GM18909 (cell line): ENCODE measurements at regions not wholly inside any gene's neighbourhood (a gene's known extent, or its start where the extent isn't known, plus 50 kb on each side); places are given as distances from the start of the nearest gene placed in this dataset.
"Not testable (repeated sequence)": the region's sequence is repeated elsewhere in the genome, so short reads cannot be mapped to it uniquely, and the experiment has no call there.

Source experiments
- ATAC-seq: cut with Tn5 transposase; IDR thresholded peaks from one replicate; pipeline ENCODE4 v1.9.1; 2021; ENCODE audit warnings: mild to moderate bottlenecking; ENCODE audit not compliant: unreplicated experiment, poor library complexity

GRCh38 chr2:49861821-49862220 is 707.5 kb upstream of the FSHR start:
- no peak for ATAC-seq

- ATAC-seq = no peak
These were observed 706.5 kb upstream of the FSHR start for GRCh38 chr2:49860834-49861233.

- no peak for ATAC-seq
These were observed 705.9 kb upstream of the FSHR start for GRCh38 chr2:49860170-49860569.

GRCh38 chr2:49858657-49859056 is 704.3 kb upstream of the FSHR start:
- no peak for ATAC-seq

- ATAC-seq = no peak
These were observed 703.8 kb upstream of the FSHR start for GRCh38 chr2:49858113-49858490.

GRCh38 chr2:49857371-49858112 is 703.2 kb upstream of the FSHR start:
- no peak for ATAC-seq

- no peak for ATAC-seq
These were observed 691.4 kb upstream of the FSHR start for GRCh38 chr2:49845671-49846070.

GRCh38 chr2:49845021-49845420 is 690.7 kb upstream of the FSHR start:
- ATAC-seq = no peak

GRCh38 chr2:49844113-49844512 is 689.8 kb upstream of the FSHR start:
- ATAC-seq = not testable (repeated sequence)

- ATAC-seq = no peak
These were observed 689.0 kb upstream of the FSHR start for GRCh38 chr2:49843314-49843713.

- no peak for ATAC-seq
These were observed 686.2 kb upstream of the FSHR start for GRCh38 chr2:49840428-49840975.

- ATAC-seq = no peak
These were observed 685.5 kb upstream of the FSHR start for GRCh38 chr2:49839818-49840217.

- no peak for ATAC-seq
These were observed 683.4 kb upstream of the FSHR start for GRCh38 chr2:49837561-49838293.

- ATAC-seq = no peak
These were observed 681.7 kb upstream of the FSHR start for GRCh38 chr2:49836017-49836416.

- no peak for ATAC-seq
These were observed 680.1 kb upstream of the FSHR start for GRCh38 chr2:49834433-49834832.

- ATAC-seq = no peak
These were observed 678.2 kb upstream of the FSHR start for GRCh38 chr2:49832555-49832954.

- ATAC-seq = no peak
These were observed 677.5 kb upstream of the FSHR start for GRCh38 chr2:49831698-49832367.

GRCh38 chr2:49830846-49831245 is 676.5 kb upstream of the FSHR start:
- ATAC-seq = no peak

GRCh38 chr2:49827366-49827765 is 673.1 kb upstream of the FSHR start:
- ATAC-seq = no peak

- no peak for ATAC-seq
These were observed 658.9 kb upstream of the FSHR start for GRCh38 chr2:49813208-49813607.

GRCh38 chr2:49812730-49813129 is 658.4 kb upstream of the FSHR start:
- ATAC-seq = no peak
